NAMALWA (cell line): ENCODE measurements at regions not wholly inside any gene's neighbourhood (a gene's known extent, or its start where the extent isn't known, plus 50 kb on each side); places are given as distances from the start of the nearest gene placed in this dataset.
A peak's percentile ranks its signal among the peaks of the same experiment; 100 is the strongest.

Experiments
- DNase-seq: peaks from one replicate; pipeline ENCODE4 v3.0.0-alpha.2; 2015; ENCODE audit warnings: low spot score

- DNase-seq, result no peak
Observed at GRCh38 chr10:125341611-125342010, 181.2 kb upstream of the CTBP2 start.

GRCh38 chr10:125340903-125341302 lies 180.5 kb upstream of the CTBP2 start:
- no peak for DNase-seq

GRCh38 chr10:125337510-125337909 lies 177.1 kb upstream of the CTBP2 start:
- no peak for DNase-seq

GRCh38 chr10:125334545-125334944 lies 174.2 kb upstream of the CTBP2 start:
- no peak for DNase-seq

- DNase-seq, result no peak
Observed at GRCh38 chr10:125333769-125334168, 173.4 kb upstream of the CTBP2 start.

GRCh38 chr10:125333209-125333591 lies 172.8 kb upstream of the CTBP2 start:
- no peak for DNase-seq

GRCh38 chr10:125332548-125333208 lies 172.3 kb upstream of the CTBP2 start:
- DNase-seq, result no peak

- no peak for DNase-seq
Observed at GRCh38 chr10:125331056-125331455, 170.7 kb upstream of the CTBP2 start.

GRCh38 chr10:125329056-125329455 lies 168.7 kb upstream of the CTBP2 start:
- DNase-seq, result no peak

GRCh38 chr10:125325326-125325725 lies 165.0 kb upstream of the CTBP2 start:
- DNase-seq, result no peak

- DNase-seq, result no peak
Observed at GRCh38 chr10:125316436-125316835, 156.1 kb upstream of the CTBP2 start.

- no peak for DNase-seq
Observed at GRCh38 chr10:125300937-125301336, 140.6 kb upstream of the CTBP2 start.

GRCh38 chr10:125299461-125299860 lies 139.1 kb upstream of the CTBP2 start:
- DNase-seq, result no peak

GRCh38 chr10:125296598-125296997 lies 136.2 kb upstream of the CTBP2 start:
- DNase-seq, result no peak

- DNase-seq, result no peak
Observed at GRCh38 chr10:125294109-125294508, 133.7 kb upstream of the CTBP2 start.

- DNase-seq, result no peak
Observed at GRCh38 chr10:125291836-125292235, 131.5 kb upstream of the CTBP2 start.

- DNase-seq, result no peak
Observed at GRCh38 chr10:125289461-125289860, 129.1 kb upstream of the CTBP2 start.

GRCh38 chr10:125284875-125285597 lies 124.7 kb upstream of the CTBP2 start:
- DNase-seq, result peak; percentile 81

- no peak for DNase-seq
Observed at GRCh38 chr10:125283836-125284614, 123.7 kb upstream of the CTBP2 start.

- no peak for DNase-seq
Observed at GRCh38 chr10:125283191-125283835, 123.0 kb upstream of the CTBP2 start.

GRCh38 chr10:125281091-125281490 lies 120.7 kb upstream of the CTBP2 start:
- no peak for DNase-seq

- no peak for DNase-seq
Observed at GRCh38 chr10:125276133-125276532, 115.8 kb upstream of the CTBP2 start.

- DNase-seq, result no peak
Observed at GRCh38 chr10:125274961-125275360, 114.6 kb upstream of the CTBP2 start.
